Stimulated activated CD4-positive, alpha-beta T cell treated with anti-CD3 and anti-CD28 coated beads, Interleukin-4, amount 100 ng/mL, for 4 hours (primary cell): ENCODE measurements at regions not wholly inside any gene's neighbourhood (a gene's known extent, or its start where the extent isn't known, plus 50 kb on each side); places are given as distances from the start of the nearest gene placed in this dataset.
"Not testable (repeated sequence)": the region's sequence is repeated elsewhere in the genome, so short reads cannot be mapped to it uniquely, and the experiment has no call there.

Experiments used
- DNase-seq, 2 experiments: peaks; one replicate each; pipeline ENCODE4 v3.0.0-alpha.2; 2020

DNA sequence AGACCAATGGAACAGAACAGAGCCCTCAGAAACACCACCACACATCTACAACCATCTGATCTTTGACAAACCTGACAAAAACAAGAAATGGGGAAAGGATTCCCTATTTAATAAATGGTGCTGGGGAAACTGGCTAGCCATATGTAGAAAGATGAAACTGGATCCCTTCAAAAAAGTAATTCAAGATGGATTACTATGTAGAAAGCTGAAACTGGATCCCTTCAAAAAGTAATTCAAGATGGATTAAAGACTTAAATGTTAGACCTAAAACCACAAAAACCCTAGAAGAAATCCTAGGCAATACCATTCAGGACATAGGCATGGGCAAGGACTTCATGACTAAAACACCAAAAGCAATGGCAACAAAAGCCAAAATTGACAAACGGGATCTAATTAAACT is 221.6 kb upstream of the EDNRA start:
- not testable (repeated sequence) for DNase-seq

DNA sequence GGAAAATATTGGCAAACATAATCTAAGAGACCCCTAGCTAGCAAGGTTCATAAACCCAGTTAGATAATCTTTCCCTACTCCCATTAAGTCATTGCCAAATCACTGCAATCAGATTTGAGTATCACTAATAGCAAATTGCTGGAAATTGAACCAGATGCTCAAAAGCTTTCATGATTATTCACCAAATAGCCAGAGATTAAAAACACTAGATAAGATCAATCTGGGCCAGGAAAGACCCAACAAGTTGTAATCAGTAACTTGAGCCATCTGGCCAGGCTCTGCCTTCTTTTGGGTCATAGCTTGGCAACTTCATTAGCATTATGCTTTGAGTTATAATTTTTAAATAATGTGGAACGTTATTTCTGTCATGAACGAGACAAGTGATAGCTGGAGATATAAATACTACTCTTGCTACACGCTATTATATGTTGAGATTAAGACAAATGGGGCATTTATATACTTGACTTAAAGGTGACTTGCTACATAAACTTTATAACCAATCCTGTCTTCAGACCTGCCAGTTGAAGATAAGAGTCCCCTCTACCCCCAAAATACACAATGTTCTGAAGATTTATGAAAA is 196.6 kb upstream of the EDNRA start:
- DNase-seq = no peak

DNA sequence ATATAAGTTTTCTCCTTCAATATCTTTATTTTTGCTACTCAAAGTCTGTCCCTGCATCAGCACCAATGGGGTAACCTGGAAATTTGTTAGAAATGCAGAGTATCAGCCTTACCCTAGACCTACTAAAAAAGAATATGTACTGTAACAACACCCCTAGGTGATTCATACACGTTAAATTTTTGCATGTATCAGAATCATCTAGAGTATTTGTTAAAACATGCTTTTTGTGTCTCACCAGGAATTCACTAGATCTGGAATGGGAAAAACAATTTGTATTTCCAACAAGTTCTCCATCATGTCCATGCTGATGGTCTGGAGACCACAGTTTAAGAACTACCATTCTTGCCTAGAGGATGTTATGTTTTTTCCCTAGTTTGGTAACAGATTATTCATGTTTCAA is 196.0 kb upstream of the EDNRA start:
- no peak for DNase-seq

DNA sequence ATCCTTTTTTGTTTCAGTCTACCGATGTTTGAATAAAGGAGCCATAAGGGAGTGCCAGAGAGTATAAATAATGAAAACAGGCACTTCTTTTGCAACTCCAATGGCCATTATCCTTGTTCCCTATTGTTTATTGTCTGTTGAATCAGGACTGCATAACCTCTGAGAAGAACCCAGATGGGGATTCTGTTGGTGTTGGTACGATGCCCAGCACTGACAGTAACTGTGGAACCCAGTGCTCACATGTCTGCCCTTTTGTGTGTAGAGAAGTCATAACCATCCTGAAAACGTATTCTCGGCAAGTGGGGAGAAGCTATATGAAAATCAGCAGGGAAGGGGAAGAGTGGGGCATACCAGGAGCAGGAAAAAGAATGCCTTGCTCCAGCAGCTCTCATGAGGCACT is 195.1 kb upstream of the EDNRA start:
- no peak for DNase-seq

DNA sequence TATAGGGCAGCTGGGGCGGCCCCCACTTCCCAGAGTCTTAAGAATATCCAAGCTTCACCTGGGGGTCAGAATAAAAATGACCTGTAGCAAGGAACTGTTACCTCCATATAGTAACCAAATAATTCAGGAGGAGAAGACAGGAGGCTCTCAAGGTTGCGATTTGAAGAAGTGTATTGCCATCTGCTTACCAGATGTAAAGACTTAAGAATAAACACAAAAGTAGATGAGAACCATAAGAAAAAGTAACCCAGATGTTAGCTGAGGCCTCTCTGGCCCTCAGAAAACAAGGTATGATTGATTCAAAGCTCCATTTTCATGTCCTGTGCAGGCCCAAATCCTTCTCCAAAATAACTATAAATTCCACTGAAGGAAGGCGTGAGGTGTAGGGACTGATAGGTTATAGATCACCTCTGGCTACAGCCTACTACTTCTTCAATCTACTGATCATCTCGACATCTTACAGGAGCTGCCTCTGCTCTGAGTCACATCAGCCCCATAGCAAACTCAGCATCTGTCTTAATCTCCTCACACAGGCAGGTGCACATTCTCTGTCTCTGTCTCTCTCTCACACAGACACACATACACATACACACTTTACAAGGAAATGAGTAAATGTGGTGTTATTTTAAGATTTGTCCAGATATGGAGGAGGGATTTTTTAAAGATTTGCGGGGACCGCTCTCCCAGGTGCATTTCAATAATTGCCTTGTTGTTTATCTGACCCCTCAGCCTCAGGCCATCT is 193.9 kb upstream of the EDNRA start:
- DNase-seq = no peak

DNA sequence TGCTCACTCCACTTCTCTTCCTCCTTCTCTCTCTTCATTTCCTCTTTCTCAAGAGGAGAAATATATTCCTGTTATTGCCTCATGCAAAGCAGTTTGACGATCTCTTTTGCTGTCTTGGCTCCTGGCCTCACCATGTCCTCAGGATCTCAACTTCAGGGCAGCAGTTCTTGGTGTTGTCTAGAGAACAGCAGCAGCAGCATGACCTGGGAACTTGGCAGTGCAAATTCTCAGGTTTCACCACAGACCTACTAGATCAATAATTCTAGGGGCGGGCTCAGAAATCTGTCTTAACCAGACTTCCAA is 193.4 kb upstream of the EDNRA start:
- DNase-seq = no peak

DNA sequence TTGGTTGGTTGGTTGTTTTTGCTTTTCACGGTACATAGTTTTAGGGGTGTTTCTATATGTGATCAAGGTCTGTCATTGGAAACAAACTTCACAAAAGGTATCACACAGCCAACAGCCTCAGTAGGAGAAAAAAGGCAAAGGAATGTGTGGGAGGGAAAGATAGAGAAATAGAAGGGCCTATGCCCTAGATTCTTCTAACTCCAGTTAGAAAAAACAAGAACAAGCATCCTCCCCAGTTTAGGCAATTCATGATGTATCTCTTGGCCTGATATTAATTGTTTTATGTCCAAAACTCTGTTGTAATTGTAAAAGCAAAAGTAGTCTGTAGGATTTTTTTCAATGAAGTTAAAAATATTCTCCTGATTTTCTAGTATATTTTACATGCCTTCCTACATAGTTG is 192.4 kb upstream of the EDNRA start:
- DNase-seq = no peak

DNA sequence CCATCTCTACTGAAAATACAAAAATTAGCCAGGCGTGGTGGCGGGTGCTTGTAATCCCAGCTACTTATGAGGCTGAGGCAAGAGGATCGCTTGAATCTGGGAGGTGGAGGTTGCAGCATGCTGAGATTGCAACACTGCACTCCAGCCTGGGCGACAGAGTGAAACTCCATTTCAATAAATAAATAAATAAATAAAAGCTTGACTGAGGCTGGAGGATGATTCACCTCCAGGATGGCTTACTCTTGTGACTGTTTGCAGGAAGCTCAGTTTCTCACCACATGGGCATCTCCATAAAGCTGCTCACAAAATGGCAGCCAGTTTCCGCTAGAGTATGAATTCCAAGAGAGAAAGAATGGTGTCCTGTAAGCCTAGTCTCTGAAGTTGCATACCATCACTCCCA is 191.7 kb upstream of the EDNRA start:
- DNase-seq = no peak

DNA sequence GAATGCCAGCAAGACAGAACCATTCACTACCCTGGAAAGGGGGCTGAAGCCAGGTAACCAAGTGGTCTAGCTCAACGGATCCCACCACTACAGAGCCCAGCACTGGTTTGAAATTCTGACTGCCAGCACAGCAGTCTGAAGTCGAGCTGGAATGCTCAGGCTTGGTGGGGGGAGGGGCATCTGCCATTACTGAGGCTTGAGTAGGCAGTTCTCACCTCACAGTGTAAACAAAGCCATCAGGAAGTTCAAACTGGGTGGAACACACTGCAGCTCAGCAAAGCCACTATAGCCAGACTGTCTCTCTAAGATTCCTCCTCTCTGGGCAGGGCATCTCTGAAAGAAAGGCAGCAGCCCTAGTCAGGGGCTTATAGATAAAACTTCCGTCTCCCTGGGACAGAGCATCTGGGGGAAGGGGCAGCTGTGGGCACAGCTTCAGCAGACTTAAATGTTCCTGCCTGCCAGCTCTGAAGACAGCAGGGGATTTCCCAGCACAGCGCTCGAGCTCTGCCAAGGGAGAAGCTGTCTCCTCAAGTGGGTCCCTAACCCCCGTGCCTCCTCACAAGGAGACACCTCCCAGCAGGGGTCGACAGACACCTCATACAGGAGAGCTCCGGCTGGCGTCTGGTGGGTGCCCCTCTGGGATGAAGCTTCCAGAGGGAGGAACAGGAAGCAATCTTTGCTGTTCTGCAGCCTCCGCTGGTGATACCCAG is 188.1 kb upstream of the EDNRA start:
- not testable (repeated sequence) for DNase-seq

DNA sequence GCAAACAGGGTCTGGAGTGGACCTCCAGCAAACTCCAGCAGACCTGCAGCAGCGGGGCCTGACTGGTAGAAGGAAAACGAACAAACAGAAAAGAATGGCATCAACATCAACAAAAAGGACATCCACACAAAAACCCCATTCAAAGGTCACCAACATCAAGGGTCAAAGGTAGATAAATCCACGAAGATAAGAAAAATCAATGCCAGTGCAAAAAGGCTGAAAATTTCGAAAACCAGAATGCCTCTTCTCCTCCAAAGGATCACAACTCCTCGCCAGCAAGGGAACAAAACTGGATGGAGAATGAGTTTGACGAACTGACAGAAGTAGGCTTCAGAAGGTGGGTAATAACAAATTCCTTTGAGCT is 187.6 kb upstream of the EDNRA start:
- DNase-seq = not testable (repeated sequence)

DNA sequence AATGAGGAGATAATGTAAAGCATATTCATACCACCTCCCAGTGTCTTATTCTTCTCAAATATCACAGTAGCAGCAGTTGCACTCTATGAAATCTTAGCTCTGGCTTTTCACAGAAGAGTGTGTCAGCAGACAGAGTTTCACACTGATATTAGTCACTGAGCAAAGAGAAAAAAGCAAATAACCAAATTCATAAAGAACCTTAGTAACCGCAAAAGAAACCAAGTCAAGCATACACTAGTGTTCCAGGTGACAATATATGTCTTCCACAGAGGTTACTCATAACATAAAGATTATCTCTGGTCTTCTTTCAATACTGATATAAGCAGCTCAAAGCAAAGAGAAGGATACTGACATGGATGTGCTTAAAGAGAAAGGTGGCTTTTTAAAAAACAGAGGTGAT is 181.7 kb upstream of the EDNRA start:
- DNase-seq = no peak

DNA sequence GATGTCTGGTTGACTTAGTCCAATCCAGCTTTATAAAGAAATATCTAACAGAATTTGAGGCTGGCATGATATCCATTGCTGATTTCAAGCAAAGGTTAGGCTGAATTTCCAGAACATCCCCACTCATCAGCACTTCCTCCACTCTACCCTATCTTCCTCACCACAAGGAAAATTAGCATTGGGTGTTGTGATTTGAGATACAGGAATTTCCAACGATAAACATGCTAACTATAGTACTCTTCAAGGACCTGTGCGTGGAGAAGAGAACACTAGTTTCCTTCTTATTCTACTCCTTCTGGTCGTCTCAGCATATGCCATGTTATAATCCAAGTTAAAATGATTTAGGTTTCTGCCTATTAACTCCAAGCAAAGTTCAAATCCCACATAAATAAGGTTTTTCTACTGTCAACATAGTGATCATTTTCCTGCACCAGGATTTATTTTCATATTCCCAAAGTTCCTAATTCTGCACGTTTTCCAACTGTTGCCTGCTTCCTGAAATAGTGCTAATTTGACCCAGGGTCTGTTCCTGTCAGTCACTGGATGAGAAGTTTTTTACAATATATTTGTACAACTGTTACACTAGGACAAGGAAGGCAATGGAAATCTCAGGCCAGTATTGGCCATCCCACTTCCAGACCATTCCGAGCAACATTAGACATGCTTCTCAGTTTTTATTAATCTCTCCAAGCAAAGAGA is 177.6 kb upstream of the EDNRA start:
- no peak for DNase-seq

DNA sequence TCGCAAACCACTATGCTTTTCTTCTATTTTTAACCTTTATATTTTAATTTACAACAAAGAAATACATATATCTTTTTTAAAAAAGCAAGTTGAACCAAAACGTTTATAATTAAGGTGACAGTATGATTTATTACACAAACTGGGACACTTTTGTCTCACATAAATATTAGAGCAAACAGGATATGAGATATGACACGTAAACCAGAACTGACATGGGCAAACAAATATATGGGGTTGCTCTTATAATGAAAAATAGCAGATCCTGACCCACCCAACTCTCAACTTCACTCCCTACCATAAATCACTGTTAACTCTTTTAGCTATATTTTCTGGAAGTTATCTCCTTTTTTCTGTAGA is 177.0 kb upstream of the EDNRA start:
- DNase-seq = no peak

DNA sequence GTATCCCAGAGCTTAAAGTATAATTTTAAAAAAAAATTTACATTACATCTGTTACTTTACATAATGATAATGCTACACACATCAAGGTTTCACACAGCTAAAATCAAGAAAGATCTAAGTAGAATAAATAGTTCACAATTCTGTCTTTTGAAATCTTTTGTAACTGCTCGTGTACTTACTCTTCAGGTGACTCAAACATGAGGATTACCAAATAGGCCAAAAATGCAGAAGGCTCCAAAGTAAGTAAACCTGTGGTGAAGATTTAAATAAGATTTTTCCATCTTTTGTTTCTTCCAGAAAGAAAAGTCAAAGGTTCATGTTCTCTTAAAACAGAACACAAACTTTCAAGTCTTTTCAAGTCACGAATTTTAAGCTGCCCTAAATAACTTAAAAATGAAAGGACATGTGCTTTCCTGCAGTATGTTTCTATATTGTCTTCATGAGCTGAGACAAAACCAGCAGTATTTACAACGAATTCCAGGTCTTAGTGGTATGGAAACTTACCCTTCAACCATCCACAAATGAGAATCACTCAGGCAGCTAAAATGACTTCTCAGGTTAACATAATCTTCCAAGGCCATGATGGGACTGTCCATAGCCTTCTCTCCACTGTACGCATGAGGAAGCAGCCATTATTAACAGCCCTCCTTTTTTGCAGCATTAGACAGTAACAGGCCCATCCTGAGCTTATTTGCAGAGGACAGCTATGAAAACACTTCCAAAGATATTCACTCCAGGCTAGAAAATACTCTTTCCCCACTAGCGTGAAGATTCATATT is 172.8 kb upstream of the EDNRA start:
- no peak for DNase-seq

DNA sequence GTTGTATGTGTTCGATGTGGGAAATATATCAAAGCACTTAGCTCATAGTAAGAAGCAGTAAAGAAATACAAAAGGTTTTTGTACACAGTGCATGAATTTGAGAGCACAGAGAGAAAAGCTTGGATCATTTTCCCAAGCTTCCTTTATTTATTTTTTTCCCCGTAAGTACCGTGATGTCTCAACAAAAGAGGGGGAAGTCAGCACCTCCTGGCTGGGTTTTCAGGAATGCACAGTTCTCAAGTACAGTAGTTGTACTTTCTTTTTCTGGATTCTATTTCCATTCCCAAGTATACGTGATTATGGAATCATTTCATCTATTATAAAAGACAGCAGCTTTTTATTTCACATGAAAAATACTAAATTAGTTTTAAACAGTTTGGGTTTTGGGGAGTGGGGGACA is 171.5 kb upstream of the EDNRA start:
- no peak for DNase-seq

DNA sequence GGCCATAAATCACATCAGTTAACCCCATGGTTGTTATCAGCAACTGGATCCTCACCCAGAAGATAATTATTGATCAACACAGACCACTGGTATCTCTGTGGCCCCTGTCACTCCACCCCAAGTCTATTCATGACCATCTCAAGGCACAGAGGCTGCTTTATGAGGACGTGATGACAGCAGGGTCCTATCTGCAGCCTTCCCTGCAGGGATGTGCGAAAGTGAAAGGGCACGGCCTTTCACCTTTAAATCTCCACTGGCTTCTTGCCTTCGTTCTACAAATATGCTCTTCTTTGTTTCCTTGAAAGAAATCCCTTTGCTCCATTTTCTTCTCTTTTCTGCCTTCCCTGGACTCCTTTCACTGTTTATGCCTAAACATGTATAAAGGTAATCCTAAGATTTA is 170.6 kb upstream of the EDNRA start:
- no peak for DNase-seq

DNA sequence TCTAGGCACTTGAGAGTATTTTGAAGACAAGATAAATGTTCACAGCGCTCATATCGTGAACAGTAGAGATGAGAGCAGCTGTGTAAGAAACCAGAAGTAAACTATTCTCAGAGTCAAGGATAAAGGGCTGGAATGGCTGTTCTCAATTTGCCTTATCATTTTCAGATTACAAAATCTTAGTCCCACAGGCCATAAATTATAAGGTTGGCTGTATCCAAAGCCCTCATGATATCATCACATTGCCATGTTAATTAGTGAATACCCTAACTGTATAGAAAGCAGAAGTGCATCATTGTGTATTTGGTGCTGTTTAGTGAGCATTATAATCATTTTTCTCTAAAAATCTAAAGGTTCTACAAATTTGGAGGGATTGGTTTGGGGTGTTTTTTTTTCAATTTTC is 168.9 kb upstream of the EDNRA start:
- DNase-seq = no peak

DNA sequence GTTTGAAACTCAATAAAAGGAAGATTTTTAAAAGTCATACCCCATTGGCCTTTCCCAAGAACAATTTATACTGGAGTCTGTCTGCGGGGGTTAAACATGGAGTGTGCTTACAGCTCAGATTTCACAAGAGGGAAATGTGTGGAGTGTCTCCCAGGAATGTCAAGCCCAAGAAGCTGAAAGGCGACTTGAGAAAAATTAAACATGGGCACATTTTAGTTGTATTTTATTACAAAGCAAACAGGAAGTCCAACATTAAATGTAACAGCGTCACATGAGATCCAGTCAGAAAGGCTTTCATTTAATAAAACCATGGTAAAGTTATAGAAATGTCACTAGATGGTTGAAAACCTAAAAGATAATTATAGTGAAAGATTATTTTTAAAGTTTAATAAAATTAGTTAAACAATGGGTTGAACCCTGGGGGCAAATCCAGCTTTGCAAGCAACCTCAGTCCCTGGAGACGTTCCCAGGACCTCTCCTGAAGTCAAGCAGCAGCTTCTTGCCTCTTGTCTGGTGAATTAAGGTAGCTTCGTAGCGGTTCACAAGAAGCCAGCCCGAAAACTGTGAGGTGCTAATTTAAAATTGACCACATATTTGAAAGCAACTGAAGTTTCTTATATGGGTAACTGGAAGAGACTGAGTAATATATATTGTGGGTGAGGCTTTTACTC is 168.4 kb upstream of the EDNRA start:
- no peak for DNase-seq

DNA sequence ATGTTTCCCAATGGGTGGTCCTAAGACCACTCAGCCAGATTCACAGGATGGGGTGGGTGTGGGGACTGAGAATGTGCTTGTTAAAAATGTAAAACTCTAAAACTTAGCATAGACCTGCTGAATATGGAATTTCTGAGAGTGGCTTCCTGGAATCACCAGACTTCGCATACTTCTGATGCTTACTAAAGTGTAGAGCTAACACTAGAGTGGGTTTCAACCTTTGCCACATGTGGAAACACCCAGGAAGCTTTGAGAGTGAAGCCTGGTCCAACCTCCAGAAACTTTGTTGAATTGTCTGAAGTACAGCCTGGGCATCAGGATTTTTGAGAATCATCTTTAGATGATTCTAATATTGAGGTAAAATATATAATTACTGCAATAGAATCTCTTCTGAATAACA is 167.8 kb upstream of the EDNRA start:
- no peak for DNase-seq

DNA sequence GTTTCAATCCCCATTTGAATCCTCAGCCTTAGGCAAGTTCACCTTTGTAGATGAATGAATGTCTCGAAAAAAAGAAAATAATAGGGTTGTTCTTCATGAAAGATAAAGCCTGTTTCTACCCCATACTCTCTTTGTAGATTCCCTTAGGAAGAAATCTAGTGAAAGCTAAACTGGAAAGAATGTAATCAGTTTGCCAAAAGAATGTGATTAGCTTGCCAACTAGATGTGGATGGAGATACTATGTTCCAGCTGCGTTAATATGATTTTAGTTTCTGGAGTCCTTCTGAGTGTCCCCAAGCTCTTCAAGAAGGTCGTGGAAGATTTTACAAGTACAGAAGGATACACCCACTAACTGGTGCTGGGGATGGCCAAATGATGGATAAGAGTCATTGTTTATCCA is 162.3 kb upstream of the EDNRA start:
- no peak for DNase-seq

DNA sequence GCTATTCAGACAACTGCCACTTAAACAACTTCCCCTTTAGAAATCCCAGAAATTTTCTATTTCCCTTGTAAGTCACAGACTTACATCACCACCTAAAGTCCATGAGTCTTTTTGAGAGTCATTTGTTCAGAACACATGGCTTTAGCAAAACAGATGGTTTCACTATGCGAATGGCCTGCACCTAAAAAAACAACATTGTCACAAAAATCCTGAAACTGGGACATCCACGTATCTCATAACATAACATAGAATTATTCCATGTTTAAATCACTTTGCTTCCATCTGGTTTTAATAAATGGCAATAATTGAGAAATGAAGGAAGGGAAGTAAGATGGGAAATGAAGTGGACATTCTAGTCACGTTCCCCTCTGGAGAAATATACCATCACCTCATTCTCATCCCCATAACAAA is 155.3 kb upstream of the EDNRA start:
- DNase-seq = no peak

DNA sequence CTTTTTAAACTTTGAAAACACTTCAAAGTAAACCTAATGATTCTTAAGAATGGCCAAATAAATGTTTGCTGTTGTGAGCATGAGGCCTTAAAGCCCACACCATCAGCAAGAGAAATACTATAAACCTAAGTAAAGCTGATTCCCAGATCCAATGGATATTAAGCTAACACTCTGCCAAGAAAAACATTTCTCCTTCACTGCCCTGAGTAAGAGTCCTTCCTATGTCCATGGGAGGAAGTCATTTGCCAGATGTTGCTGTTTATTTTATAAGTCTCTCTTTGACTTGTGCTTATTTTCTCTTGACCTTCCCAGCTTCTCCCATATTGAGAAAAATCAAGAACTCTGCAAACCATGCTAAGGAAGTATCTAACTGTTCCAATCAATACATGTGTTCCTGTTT is 154.3 kb upstream of the EDNRA start:
- DNase-seq = no peak

DNA sequence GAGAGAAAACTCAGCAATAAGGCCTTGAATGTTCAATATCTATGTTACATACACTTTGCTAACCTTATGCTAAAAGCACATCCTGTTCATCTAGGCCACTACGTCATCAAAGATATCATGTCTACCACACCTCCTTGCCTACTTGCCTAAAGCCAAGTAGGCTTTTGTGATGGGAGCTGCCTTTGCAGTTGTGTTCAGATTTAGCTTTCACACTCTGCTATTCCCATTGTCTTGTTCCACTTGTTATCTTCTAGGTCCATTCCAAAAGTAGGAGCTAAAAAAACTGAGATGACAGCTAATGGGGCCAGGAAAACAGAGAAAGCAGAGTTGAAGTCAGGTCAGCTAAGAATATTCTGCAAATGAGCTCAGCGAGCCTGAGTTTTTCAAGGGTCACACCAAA is 153.6 kb upstream of the EDNRA start:
- no peak for DNase-seq
